Neural crest cell (in vitro differentiated cells): ENCODE measurements at regions not wholly inside any gene's neighbourhood (a gene's known extent, or its start where the extent isn't known, plus 50 kb on each side); places are given as distances from the start of the nearest gene placed in this dataset.

Experiments
- DNase-seq: peaks from one replicate; pipeline ENCODE4 v3.0.0; 2021; ENCODE audit warnings: low read depth, mixed read lengths, low spot score
- H3K27ac Mint-ChIP-seq: one replicate; pipeline ENCODE4 v1.8.0; 2021; ENCODE audit warnings: mild to moderate bottlenecking, mixed read lengths; ENCODE audit not compliant: unreplicated experiment
- H3K27me3 Mint-ChIP-seq: 2 replicates; pipeline ENCODE4 v1.8.0; 2021; ENCODE audit warnings: low read depth, mild to moderate bottlenecking, mixed read lengths
- H3K36me3 Mint-ChIP-seq: 2 replicates; pipeline ENCODE4 v1.8.0; 2021; ENCODE audit warnings: low read depth, mild to moderate bottlenecking, mixed read lengths
- H3K4me1 Mint-ChIP-seq: 2 replicates; pipeline ENCODE4 v1.8.0; 2021; ENCODE audit warnings: mixed read lengths
- H3K4me3 Mint-ChIP-seq: one replicate; pipeline ENCODE4 v1.8.0; 2021; ENCODE audit warnings: mild to moderate bottlenecking, mixed read lengths
- H3K9me3 Mint-ChIP-seq: 2 replicates; pipeline ENCODE4 v1.8.0; 2021; ENCODE audit warnings: mixed read lengths
- TF ChIP-seq, protein P1 (sequence below): fragments of 200-600 bp; sonication (generic); conservative IDR thresholded peaks from 2 replicates; pipeline ENCODE4 v1.5.0; 2021; ENCODE audit warnings: antibody characterized with exemption, mild to moderate bottlenecking

DNA sequence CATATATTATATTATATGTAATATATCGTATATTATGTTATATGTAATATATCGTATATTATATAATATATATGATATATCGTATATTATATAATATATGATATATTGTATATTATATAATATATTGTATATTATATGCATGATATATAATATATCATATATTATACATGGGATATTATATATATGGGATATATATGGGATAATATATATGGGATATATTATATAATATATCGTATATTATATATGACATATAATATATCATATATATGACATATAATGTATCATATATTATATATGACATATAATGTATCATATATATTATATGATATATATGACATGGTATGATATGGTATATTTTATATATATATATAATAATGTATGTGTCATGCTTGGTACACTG, 79.5 kb upstream of the CALM2 start:
- Mint-ChIP-seq H3K4me1 (peaks cover 10% of the 10 kb centered on the region), H3K27ac (no peak overlapping the region), H3K4me3 (no peak overlapping the region), H3K27me3 (no peaks in the 10 kb centered on the region), H3K36me3 (no peaks in the 10 kb centered on the region), H3K9me3 (peaks cover 2% of the 10 kb centered on the region)
- TF ChIP-seq, protein P1, sequence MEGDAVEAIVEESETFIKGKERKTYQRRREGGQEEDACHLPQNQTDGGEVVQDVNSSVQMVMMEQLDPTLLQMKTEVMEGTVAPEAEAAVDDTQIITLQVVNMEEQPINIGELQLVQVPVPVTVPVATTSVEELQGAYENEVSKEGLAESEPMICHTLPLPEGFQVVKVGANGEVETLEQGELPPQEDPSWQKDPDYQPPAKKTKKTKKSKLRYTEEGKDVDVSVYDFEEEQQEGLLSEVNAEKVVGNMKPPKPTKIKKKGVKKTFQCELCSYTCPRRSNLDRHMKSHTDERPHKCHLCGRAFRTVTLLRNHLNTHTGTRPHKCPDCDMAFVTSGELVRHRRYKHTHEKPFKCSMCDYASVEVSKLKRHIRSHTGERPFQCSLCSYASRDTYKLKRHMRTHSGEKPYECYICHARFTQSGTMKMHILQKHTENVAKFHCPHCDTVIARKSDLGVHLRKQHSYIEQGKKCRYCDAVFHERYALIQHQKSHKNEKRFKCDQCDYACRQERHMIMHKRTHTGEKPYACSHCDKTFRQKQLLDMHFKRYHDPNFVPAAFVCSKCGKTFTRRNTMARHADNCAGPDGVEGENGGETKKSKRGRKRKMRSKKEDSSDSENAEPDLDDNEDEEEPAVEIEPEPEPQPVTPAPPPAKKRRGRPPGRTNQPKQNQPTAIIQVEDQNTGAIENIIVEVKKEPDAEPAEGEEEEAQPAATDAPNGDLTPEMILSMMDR: no peak
- no peak for DNase-seq

DNA sequence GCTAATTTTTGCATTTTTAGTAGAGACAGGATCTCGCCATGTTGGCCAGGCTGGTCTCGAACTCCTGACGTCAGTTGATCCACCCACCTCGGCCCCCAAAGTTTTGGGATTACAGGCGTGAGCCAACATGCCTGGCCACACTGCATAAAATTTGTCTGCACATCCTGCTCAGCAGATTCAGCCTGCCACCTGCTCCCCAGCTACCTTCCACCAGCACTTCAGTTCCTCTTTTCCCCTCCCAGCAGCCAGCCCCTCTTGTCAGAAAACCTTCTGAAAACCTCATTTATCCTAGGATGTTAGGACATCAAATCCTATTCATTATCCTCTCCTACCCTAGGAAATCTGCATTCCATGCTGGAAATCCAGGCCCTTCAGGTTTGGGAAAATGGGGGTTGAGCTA, 78.2 kb upstream of the CALM2 start:
- Mint-ChIP-seq H3K27me3 (no peaks in the 10 kb centered on the region), H3K4me1 (peaks cover 10% of the 10 kb centered on the region), H3K36me3 (no peaks in the 10 kb centered on the region), H3K4me3 (no peak overlapping the region), H3K27ac (no peak overlapping the region), H3K9me3 (peaks cover 2% of the 10 kb centered on the region)
- no peak for DNase-seq
- TF ChIP-seq, protein P1: no peak

DNA sequence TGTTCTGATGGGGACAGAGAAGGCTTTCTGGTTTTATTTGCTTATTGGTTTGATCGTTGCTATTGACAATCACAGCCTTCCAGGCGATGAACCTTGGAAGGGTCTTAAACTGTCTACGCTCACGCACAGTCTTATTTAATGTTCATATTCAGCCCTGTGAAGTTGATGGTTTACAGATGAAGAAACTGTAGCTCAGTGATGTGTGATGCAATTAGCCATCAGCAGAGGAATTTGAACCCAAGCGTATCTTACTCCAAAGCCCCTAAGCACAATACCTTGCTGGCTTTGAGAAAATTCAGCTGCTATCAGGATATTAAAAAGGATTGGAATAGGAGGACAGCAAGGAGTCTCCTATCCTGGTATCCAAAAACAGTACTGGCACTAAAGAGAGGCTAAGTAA, 77.1 kb upstream of the CALM2 start:
- peaks cover 2% of the 10 kb centered on the region for H3K9me3 Mint-ChIP-seq
- TF ChIP-seq, protein P1: no peak
- H3K4me1 Mint-ChIP-seq: peaks cover 15% of the 10 kb centered on the region
- no peak overlapping the region for H3K27ac Mint-ChIP-seq
- H3K36me3 Mint-ChIP-seq: no peaks in the 10 kb centered on the region
- H3K27me3 Mint-ChIP-seq: no peaks in the 10 kb centered on the region
- no peak overlapping the region for H3K4me3 Mint-ChIP-seq
- DNase-seq: no peak

DNA sequence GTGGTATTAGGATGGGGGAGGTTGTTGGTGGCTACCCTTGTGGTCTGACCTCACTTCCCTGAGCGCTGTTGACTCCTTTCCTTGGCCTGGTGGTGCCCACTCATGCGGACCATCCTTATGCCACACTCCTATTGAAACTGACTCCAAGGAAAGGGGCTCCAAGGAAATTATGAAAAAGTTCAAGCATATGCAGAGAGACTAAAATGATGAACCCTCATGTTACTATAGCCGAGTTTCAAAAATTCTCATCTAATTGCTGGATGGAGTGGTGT, 75.0 kb upstream of the CALM2 start:
- H3K27ac Mint-ChIP-seq: no peak overlapping the region
- TF ChIP-seq, protein P1: no peak

DNA sequence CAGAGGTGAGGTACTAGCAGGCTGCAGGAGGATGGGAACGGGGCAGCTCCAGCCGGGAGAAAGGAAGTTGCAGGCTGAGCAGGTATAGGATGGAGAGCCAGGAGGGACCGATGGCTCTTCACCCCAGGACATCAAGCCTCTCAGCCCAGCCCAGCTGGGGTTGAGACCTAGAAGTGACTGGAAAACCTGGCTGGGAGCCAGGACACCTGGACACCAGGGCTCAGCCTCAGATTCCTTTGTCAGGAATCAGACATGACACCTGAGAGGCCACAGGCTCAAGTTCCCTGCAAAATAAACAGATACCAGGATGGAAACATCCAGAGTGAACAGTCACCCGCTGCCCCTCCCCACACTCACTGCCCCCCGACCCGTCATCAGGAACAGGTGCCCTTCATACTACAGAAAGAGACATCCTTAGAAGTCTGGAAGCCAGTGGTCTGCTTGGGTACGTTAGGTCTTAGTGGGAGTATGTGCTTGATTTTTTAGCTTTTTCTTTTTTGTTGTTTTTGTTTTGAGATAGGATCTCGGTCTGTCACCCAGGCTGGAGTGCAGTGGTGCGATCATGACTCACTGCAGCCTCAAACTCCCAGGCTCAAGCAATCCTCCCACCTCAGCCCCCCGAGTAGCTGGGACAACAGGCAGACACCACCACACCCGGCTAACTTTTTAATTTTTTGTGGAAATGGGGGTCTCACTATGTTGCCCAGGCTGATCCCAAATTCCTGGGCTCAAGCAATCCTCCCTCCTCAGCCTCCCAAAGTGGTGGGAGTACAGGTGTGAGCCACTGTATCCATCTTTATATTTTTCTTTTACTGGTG, 74.5 kb upstream of the CALM2 start:
- H3K36me3 Mint-ChIP-seq: no peaks in the 10 kb centered on the region
- TF ChIP-seq, protein P1: no peak
- no peak overlapping the region for H3K27ac Mint-ChIP-seq
- H3K4me3 Mint-ChIP-seq: no peak overlapping the region
- no peaks in the 10 kb centered on the region for H3K27me3 Mint-ChIP-seq
- no peak for DNase-seq
- H3K9me3 Mint-ChIP-seq: no peaks in the 10 kb centered on the region
- H3K4me1 Mint-ChIP-seq: peaks cover 4% of the 10 kb centered on the region

More for the DNA sequence above, 75.0 kb upstream of the CALM2 start:
- no peak overlapping the region for H3K4me3 Mint-ChIP-seq
- DNase-seq: no peak
- peaks cover 8% of the 10 kb centered on the region for H3K4me1 Mint-ChIP-seq
- H3K27me3 Mint-ChIP-seq: no peaks in the 10 kb centered on the region
- no peaks in the 10 kb centered on the region for H3K36me3 Mint-ChIP-seq
- H3K9me3 Mint-ChIP-seq: peaks cover 2% of the 10 kb centered on the region
